ENCODE measurements at regions not wholly inside any gene's neighbourhood (a gene's known extent, or its start where the extent isn't known, plus 50 kb on each side); places are given as distances from the start of the nearest gene placed in this dataset.

- no peak for DNase-seq (ENCODE audit: low spot score in 2 of 2)
- H3K4me3 ChIP-seq (ENCODE audit: low read depth, poor library complexity, severe bottlenecking) = no peak overlapping the region
- TF ChIP-seq POLR2A (IDR thresholded peaks at IDR 0.05) (no peak), CTCF (IDR thresholded peaks at IDR 0.05) (no peak)
- WGBS, 2 donors = 78 to 91% methylated on average over 5 of the region's 5 CpGs
- intact Hi-C loops (cut with DNase I; ENCODE audit: low total_unique reads) = no loop called here
These were observed 118.6 kb upstream of the CNTN4 start for GRCh38 chr3:1979961-1980615.

- no peak overlapping the region for H3K4me3 ChIP-seq (ENCODE audit: low read depth, poor library complexity, severe bottlenecking)
- WGBS, 2 donors = 55 to 57% methylated on average over 3 of the region's 3 CpGs
- no peak for DNase-seq (ENCODE audit: low spot score in 2 of 2)
- TF ChIP-seq POLR2A (IDR thresholded peaks at IDR 0.05) (no peak), CTCF (IDR thresholded peaks at IDR 0.05) (no peak)
- intact Hi-C loops (cut with DNase I; ENCODE audit: low total_unique reads) = no loop called here
These were observed 110.7 kb upstream of the CNTN4 start for GRCh38 chr3:1987980-1988379.

GRCh38 chr3:1998739-1999138 is 99.9 kb upstream of the CNTN4 start:
- no peak for DNase-seq (ENCODE audit: low spot score in 2 of 2)
- TF ChIP-seq CTCF (IDR thresholded peaks at IDR 0.05) (no peak), POLR2A (IDR thresholded peaks at IDR 0.05) (no peak)
- no peak overlapping the region for H3K4me3 ChIP-seq (ENCODE audit: low read depth, poor library complexity, severe bottlenecking)

GRCh38 chr3:2001306-2002108 is 97.2 kb upstream of the CNTN4 start:
- intact Hi-C loops (cut with DNase I; ENCODE audit: low total_unique reads) = no loop called here
- TF ChIP-seq POLR2A (IDR thresholded peaks at IDR 0.05) (no peak), CTCF (IDR thresholded peaks at IDR 0.05) (no peak)
- DNase-seq (ENCODE audit: low spot score in 2 of 2) = no peak
- H3K4me3 ChIP-seq (ENCODE audit: low read depth, poor library complexity, severe bottlenecking) = no peak overlapping the region
- 77 to 81% methylated on average over 9 of the region's 9 CpGs for WGBS, 2 donors

More at GRCh38 chr3:1998739-1999138, 99.9 kb upstream of the CNTN4 start:
- intact Hi-C loops (cut with DNase I; ENCODE audit: low total_unique reads) = no loop called here
- WGBS, 2 donors = 97 to 98% methylated on average over 1 of the region's 1 CpG

GRCh38 chr3:2023959-2024358 is 74.7 kb upstream of the CNTN4 start:
- 69 to 70% methylated on average over 3 of the region's 3 CpGs for WGBS, 2 donors
- H3K4me3 ChIP-seq (ENCODE audit: low read depth, poor library complexity, severe bottlenecking) = no peak overlapping the region

More at GRCh38 chr3:2023959-2024358, 74.7 kb upstream of the CNTN4 start:
- intact Hi-C loops (cut with DNase I; ENCODE audit: low total_unique reads) = no loop called here
- TF ChIP-seq CTCF (IDR thresholded peaks at IDR 0.05) (no peak), POLR2A (IDR thresholded peaks at IDR 0.05) (no peak)
- DNase-seq (ENCODE audit: low spot score in 2 of 2) = no peak

Data from lower leg skin (tissue), 4 donors.